HG03025 (cell line): ENCODE measurements at regions not wholly inside any gene's neighbourhood (a gene's known extent, or its start where the extent isn't known, plus 50 kb on each side); places are given as distances from the start of the nearest gene placed in this dataset.

ENCODE experiments used
- ATAC-seq: cut with Tn5 transposase; IDR thresholded peaks from one replicate; pipeline ENCODE4 v1.9.1; 2021; ENCODE audit warnings: mild to moderate bottlenecking, moderate library complexity; ENCODE audit not compliant: unreplicated experiment, low FRiP score

DNA sequence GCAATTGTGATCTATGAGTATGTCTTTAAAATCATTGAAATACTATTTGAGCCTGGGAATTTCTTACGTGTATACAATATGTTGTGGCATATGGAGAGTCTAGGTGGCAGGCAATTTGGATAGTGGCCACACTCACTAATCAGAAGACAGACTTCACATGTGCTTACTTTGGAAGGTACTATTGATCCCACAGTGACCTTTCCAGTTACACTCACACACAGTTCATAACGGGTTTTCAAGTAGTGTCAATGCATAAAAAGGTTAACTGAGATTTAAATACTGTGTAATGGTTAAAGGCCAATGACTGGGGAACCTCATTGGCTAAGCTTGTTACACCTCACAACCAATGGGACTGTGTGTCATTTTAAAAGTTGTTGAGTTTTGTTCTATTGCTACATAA is 783.2 kb downstream of the RPA4 start:
- no peak for ATAC-seq

DNA sequence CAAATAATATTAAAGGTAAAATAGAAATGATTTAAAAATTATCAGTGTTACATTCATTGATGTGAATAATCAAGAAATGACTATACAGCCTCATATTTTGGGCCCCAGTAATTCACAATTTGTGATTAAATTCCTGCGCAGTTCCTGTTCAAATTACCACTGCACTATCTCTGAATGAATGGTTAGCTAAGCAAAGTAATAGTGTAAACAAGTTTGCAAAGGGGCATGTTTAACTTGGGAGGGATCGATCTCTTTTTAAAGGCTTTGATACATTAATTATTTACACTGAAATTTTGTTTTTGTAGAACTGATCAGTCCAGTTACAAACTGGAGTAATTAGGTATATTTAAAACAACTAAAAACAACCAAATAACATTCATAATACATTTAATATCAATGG is 784.4 kb downstream of the RPA4 start:
- no peak for ATAC-seq

DNA sequence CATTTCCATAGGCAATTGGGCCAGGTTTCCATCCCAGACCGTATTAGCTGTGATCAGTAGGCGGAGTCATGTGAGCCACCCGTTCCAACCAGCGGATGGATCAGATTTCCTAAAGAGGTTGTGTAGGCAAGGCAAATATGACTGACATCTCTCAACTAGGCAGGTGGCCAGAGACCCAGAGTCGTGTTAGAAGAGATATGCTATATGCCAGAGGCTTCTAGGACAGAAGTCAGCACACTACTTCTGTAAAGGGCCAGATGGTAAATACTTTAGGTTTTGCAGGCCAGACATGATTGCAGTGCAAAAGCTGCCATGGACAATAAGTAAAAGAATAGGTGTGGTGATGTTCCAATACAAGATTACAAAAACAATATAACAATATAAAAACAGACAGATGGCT is 788.4 kb downstream of the RPA4 start:
- ATAC-seq = no peak

DNA sequence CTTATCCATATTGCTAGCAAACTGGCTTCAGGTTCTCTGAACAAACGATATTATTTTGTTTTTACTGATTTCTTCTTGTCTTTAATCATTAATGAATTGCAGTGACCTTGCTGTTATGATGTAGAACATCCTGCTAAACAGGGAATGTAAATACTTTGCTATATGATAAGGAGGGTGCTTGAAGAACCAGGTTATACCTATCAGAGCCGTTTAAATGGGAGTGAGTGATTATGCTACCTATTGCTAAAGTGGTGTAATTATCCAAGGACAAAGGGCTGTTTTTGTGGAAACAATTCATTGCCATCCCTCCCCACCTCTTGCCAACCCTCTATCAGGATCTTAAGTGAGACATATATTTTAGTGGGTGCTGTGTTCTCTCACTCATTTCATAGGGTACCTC is 788.9 kb downstream of the RPA4 start:
- no peak for ATAC-seq

DNA sequence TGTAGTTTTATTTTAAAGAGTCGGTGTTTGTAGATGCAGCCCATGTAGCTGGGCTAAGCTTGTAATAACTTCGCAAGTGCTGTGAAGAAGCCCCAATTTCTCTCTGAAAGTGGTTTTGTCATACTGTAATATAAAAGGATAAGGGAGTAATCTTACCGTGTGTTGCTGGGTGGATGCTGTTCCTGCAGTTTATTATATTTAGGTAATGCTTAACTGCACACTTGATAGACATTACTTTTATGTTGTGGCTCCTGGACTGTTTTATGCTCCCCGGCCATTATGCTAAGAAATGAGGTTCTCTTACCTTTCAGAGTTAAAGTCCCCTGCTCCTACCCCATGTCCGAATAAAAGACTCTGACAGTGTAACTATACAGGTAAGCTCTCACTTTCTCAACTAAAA is 789.4 kb downstream of the RPA4 start:
- ATAC-seq = no peak

DNA sequence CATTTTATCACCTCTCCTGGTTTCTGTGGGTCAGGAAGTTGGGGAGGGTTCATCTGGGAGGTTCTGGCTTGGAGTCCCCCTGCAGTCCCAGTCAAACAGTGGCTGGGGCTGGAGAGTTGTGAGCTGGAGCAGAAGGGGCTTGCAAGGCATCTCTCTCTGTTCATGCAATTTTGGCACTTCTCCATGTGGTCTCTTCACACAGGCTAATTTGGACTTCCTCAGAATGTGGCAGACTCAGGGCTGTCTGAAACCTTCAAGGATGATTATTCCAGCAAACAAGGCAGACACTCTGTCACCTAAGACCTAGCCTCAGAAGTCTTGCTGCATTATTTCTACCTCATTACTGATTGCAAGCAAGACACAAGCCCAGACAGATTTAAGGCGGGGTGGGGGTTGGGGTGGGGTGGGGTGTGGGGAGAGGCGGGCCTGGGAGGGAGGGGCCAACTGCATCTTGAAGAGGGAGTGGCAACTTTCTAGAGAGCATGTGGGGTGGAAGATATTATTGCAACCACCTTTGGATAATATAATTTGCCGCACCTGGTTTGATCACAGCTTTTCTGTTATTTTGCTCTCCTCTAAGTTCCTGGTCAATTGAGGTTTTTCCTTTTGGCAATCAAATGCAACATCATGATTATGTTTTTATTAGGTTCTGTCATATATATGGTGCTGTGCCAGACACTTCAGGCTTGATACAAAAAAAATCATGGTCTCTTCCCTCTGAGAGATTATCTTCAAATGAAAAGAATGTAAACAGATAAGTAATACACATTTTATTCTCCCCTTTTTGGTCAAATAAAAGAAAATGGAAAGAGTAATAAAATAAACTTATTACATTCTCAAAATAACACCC is 799.5 kb downstream of the RPA4 start:
- no peak for ATAC-seq

DNA sequence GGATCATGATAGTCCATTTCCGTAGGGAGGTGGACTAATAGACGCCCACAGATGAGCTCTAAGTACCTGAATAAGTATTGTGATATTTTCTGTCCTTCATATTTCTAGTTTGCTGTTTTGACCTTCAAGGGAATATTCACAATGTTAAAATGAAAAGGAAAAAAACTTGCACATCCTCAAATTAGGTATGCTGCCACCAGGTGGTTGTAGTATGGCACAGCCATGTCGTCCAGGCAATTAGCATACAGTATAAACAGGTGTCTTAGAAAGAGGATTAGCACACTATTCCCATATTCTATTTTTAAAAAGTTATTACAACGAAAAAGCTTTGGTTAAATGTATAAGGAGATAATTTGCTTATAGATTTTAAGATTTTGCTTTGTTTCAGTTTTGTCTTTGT is 802.0 kb downstream of the RPA4 start:
- no peak for ATAC-seq

DNA sequence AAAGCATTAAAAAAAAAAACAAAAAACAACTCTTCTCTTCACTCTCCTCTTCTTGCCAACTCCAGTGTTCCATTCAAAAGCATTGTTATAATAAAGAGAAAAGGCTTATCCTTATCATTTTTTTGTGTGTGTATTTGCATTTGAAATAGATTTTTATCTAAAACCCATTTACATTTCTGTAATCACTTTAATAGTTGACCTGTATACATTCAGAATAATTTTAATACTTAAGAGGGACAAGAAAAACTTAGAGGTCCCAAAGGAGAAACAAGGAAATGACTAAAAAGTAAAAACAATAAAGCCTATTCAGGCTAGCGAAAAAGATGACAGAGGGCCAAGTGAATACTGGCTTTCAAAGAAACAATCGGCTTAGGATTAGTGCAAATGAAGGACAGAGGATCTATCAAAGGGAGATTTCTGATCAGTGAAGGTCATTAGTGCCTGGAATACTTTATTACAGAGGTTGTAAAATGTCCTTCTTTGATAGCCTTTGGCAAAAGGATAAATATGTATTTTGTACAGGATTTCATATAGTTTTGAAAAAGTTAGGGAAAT is 808.3 kb downstream of the RPA4 start:
- ATAC-seq = no peak

DNA sequence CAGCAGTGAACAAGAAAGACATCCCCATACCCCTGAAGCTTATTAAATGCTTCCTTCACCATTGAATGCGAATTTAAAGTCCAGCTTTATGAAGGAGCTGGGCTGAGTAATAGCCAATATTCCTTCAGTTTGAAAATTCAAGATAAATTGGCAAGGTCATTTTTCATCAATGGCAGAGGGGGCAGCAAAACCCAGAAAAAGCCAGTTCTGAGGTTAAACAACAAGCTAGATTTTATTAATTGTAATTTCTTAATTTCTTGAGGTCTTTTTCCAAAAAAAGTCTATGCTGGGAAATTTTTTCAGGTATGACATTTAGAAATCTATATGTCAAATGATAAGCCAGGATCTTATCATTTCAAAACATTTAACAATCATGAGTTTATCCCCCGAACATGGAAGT is 808.9 kb downstream of the RPA4 start:
- ATAC-seq = no peak

DNA sequence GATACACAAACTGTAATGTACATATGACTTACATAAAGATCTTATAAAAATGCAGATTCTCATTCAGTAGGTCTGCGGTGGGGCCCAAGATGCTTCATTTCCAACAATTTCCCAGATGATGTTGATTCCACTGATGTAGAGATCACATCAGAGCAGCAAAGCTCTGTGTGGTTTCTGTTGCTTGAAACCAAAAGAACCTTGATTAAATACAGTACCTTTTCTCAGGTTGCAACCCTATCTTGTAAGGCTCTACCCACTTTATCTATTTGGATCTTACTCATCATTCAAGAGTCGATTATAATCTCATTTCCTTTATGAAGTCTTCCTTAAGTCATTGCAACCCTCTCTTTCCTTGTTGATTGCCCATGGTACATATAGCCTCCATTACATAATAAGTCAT is 816.8 kb downstream of the RPA4 start:
- ATAC-seq = no peak

DNA sequence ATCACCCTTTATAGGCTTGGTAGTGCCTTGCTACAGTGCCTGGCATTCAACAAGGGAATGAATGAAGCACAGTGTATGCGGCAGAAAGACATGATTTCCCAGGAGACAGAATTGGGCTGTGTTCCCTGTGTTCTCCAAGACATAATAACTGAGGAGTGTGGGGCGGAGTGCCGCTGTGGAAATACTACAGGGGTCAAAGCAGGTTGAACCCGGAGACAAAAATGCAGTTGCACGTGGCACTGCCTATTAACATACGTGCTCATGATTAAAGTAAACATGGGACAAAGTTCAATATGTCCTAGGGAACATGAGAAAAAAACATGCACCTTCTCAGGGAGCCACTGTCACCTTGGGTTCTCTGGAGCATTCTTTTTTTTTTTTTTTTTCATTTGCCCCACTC is 820.8 kb downstream of the RPA4 start:
- ATAC-seq = no peak

DNA sequence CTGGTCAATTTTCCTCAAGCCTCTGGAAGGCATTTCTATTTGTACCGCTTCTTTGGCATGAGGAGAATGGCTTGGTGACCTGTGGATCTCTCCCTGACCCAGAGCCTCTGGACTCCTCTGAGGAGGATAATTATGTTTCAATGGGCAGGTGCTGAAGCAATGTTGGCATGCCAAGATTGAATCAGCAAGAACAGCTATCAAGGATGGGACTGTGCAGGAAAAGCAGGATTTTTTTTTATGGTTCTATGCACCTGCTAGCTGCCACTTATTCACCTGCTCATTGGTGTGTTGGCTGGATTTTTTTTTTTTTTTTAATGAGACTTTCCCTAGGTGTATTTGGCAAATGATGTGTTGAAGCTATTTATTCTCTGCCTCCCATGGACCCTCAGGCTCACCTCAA is 821.2 kb downstream of the RPA4 start:
- no peak for ATAC-seq

DNA sequence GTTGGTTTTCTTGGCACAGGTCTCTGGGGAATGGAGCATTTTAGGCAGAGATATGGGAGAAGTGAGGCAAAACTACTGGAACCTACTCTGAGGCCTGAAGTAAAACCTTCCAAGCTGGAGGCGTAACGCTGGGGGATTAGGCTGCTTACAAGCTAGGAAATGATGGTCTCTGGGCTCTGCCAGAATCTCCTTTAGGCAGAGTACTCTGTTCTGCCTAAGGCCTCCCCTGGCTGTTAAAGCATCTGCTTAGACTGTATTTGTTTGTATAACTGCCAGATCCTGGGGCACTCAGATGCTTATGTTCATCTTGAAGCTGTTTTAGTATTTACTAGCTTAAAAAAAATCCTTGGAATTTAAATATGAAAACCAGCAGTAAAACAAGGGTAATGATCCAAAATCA is 822.2 kb downstream of the RPA4 start:
- no peak for ATAC-seq

DNA sequence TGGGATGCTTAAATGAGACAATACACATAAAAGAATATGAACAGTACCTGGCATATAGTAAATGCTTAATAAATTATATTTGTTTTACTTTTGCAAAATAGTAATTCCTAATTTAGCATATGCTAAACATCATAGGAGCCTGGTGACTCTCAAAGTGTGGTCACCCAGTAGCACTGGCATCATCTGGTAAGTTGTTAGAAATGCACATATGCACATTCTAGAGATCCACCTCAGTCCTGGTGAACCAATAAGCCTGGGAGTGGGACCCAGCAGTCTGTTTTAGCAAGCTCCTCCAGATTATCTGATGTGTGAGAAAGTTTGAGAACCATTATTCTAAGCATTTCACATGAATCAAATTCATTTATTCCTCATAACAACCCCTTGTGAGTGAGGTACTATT is 830.4 kb downstream of the RPA4 start:
- no peak for ATAC-seq

DNA sequence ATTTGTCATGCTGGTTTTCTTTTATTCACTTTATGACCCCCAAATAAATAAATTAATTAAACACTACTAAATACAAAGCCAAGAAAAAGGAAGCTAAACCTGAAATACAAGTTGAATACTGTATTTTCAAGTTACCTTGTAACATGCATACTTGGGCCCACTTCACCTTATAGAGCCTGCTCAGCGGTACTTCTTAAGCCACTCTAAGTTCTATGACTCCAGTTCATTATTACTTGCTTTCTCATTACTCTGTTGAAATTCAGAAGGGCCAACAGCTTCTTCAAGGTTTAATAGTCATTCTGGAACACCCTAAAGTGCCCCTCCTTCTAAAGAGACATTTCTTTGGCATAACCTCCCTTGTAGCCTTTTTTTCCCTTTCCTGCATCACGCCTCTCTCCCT is 844.5 kb downstream of the RPA4 start:
- ATAC-seq = no peak

DNA sequence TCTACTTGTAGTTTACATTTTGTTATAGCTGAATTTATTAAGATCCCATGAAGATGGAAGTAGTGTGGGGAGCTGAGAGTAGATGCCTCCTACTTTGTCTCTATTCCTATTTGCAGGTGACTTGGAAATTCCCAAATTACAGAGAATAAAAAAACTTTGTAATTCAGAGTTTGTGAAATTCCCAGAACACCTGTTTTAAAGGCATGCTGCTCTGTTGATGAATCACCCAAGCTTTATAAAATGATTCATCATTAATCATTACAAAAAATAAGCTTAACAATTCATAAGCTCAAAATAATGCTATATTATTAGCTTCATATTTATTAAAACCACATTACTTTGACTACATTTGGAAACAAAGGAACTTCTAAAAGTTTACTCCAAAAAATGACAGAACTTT is 856.3 kb downstream of the RPA4 start:
- ATAC-seq = no peak

DNA sequence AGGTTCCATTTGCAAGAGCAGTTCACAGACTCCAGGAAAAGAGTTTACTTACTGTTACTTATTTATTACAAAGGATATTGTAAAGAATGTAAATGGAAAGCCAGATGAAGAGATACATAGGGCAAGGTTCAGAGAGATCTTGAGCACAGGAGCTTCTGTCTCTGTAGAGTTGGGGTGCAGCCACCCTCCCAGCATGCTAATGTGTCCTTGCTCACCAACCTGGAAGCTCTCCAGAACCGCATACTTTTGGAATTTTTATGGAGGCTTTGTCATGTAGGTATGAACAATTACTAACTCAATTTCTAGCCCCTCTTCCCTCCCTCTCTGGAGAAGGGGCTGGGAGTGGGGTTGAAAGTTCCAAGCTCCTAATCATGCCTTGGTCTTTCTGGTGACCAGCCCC is 857.2 kb downstream of the RPA4 start:
- no peak for ATAC-seq

DNA sequence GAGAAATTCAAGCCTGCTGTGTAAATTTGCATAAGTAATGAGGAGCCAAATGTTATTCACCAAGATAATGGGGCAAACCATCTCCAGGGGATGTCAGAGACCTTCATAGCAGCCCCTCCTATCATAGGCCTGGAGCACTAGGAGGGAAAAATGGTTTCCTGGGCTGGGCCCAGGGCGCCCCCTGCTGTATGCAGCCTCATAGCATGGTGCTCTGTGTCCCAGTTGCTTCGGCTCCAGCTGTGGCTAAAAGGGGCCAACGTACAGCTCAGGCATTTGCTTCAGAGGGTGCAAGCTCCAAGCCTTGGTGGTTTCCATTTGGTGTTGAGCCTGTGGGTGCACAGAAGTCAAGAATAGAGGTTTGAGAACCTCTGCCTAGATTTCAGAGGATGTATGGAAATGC is 859.3 kb downstream of the RPA4 start:
- no peak for ATAC-seq

DNA sequence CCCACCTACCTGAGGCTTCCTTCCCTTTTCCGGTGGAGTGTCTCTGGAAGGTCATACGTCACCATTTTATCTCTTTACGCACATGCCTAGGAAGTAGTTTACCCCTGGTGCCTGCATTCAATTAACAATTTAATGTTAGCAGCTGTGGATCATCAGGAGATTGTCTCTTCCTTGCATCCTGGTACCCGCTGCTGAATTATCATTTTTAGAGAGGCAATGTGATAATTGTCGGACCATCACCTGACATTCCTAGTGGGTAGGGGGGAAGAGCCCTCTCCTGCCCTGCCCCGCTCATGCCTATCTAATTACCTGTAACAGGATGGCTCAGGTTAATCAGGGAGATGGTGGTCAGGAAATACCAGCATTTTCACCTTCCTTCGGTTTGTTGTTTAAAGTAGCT is 863.6 kb downstream of the RPA4 start:
- ATAC-seq = no peak

DNA sequence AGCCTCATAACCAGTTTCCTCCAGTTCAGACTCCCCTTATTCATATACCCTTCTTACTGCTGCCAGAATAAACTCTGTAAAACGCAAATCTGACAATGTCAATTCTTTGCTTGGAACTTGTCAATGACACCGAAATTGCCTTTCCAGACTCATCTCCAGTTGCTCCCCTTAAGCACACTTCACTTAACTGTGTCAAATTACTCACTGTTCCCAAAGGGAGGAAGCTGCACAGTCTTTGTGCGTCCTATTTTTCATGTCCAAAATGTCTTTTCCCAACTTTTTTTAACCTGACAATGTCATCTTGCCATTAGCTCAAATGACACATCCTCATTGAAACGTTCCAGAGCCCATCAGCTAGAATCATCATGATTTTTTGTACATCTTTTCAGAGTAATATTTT is 867.3 kb downstream of the RPA4 start:
- ATAC-seq = no peak

DNA sequence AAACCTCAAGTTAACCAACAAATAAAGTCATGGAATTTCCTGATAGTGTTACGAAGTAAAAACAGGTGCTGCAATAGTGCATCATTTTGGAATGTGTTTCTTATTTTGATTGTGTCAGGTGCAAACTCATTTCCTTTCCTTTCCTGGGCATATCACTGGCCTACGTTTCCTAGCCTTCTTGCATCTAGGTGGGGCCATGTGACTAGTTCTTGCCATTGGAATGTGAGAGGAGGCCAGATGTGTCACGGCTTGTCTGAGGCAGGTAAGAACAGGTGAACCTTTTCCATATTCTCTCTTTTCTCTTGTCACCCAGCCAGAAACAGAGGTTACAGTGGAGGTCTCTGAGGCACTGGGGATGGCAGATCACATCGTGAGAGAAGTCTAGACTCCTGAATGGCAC is 868.0 kb downstream of the RPA4 start:
- no peak for ATAC-seq

DNA sequence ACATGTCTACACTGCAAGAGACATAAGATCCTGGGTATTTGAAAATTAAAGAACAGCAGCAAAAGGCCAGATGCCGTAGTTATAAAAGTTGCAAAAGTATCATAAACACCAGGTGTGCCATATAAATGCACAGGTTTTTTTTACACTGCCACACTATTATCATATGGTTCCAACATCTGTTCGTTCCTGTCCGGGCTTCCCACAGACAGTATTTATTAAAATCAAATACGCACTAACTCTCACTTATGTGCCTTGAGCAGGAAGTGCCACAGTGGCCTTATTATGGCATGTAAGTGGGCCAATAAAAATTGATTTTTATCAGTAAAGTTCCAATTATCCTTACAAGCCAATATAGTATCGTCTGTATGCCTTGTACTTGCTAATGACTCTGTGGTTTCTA is 873.2 kb downstream of the RPA4 start:
- no peak for ATAC-seq

DNA sequence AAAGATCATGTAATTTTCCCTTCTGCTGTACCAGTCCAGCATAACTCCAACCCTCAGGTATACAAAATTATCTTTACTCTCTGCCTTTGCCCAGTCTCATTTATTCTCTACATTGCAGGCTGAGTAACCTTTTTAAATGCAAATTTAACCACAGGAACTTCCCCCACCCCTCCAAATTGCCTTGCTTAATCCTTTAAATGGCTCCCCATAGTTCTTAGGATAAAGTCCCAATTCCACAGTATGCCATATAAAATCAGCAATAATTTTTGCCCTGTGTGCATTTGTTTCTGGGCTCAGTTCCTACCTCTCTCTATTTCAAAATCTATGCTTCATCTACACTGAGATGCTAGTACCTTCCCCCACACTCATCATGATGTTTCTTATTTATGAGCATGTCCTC is 879.7 kb downstream of the RPA4 start:
- no peak for ATAC-seq
